ENCODE measurements at regions not wholly inside any gene's neighbourhood (a gene's known extent, or its start where the extent isn't known, plus 50 kb on each side); places are given as distances from the start of the nearest gene placed in this dataset.

DNA sequence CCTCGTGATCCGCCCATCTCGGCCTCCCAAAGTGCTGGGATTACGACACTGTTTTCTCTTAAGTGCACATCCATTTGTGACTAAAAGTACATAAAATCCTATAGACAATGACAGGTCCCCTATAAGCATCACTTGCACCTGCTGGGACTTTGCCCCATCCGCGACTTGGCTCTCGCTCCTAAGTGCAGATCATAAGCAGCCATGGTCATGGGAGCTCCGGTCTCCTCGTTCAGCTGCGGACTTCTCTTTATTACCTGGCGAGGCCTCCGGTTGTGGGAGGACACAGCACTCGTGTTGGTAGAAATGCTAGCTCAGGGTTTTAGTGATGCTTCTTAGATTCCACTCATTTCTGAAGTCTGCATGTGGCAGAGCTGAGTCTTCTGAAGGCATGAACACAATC lies 92.7 kb upstream of the ST6GAL2 start:
- no TSS peak for BruUV-seq (replicated peaks)
- 2% methylated on average over 13 of the region's 13 CpGs for WGBS (ENCODE audit: insufficient coverage, low coverage, missing lambda C conversion rate)
- Histone ChIP-seq H2AFZ (ENCODE audit: low read depth, low read length) (no peak overlapping the region), H3K79me2 (ENCODE audit: control insufficient read depth, insufficient read depth, low read length) (no peaks in the 10 kb centered on the region), H3K4me3 (no peak overlapping the region), H3K9me1 (ENCODE audit: control insufficient read depth, insufficient read depth, low read length) (no peaks in the 10 kb centered on the region), H3K9me3 (replicated peaks; ENCODE audit: control insufficient read depth, insufficient read depth, low read depth, low read length) (no peaks in the 10 kb centered on the region), H3K27ac (ENCODE audit: extremely low read depth, low read depth, low read length) (no peak overlapping the region), H3K36me3 (ENCODE audit: control insufficient read depth, insufficient read depth, low read length) (no peaks in the 10 kb centered on the region), H3K27me3 (ENCODE audit: control insufficient read depth in 2 of 2, insufficient read depth in 2 of 2, low read length in 2 of 2) (no peaks in the 10 kb centered on the region), H3K4me2 (ENCODE audit: insufficient read depth, low read length) (no peak overlapping the region), H3K9ac (ENCODE audit: insufficient read depth in 1 of 2, low read depth in 2 of 2, low read length in 2 of 2) (no peak overlapping the region), H3K4me1 (replicated peaks in 1 of 2; ENCODE audit: control insufficient read depth in 2 of 2, insufficient read depth in 2 of 2, low read length in 2 of 2) (no peaks in the 10 kb centered on the region), H4K20me1 (replicated peaks; ENCODE audit: control insufficient read depth, insufficient read depth, low read length) (no peaks in the 10 kb centered on the region)
- DNase-seq (ENCODE audit: extremely low read depth in 1 of 4, low spot score in 3 of 4) (no peak), FAIRE-seq (no peak), ATAC-seq (no peak)
- TF ChIP-seq, protein P1, sequence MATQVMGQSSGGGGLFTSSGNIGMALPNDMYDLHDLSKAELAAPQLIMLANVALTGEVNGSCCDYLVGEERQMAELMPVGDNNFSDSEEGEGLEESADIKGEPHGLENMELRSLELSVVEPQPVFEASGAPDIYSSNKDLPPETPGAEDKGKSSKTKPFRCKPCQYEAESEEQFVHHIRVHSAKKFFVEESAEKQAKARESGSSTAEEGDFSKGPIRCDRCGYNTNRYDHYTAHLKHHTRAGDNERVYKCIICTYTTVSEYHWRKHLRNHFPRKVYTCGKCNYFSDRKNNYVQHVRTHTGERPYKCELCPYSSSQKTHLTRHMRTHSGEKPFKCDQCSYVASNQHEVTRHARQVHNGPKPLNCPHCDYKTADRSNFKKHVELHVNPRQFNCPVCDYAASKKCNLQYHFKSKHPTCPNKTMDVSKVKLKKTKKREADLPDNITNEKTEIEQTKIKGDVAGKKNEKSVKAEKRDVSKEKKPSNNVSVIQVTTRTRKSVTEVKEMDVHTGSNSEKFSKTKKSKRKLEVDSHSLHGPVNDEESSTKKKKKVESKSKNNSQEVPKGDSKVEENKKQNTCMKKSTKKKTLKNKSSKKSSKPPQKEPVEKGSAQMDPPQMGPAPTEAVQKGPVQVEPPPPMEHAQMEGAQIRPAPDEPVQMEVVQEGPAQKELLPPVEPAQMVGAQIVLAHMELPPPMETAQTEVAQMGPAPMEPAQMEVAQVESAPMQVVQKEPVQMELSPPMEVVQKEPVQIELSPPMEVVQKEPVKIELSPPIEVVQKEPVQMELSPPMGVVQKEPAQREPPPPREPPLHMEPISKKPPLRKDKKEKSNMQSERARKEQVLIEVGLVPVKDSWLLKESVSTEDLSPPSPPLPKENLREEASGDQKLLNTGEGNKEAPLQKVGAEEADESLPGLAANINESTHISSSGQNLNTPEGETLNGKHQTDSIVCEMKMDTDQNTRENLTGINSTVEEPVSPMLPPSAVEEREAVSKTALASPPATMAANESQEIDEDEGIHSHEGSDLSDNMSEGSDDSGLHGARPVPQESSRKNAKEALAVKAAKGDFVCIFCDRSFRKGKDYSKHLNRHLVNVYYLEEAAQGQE (IDR thresholded peaks at IDR 0.05; ENCODE audit: borderline replicate concordance): no peak
- TF ChIP-seq, protein P1 (CRISPR knock-in tag; IDR thresholded peaks at IDR 0.05; ENCODE audit: low read depth): no peak
- TF ChIP-seq ZNF384 (IDR thresholded peaks at IDR 0.05; ENCODE audit: low read depth, low read length): no peak
- no peak for TF ChIP-seq ZNF143 (CRISPR knock-in tag; IDR thresholded peaks at IDR 0.05)
- TF ChIP-seq HIVEP1 (CRISPR knock-in tag; IDR thresholded peaks at IDR 0.05): no peak
- in situ Hi-C loops (cut with MboI) (no loop called here), intact Hi-C loops (cut with micrococcal nuclease) (no loop called here)
- CTCF ChIA-PET (ENCODE audit: low intra/inter-chr PET ratio): no interaction called here
- POLR2A ChIA-PET: no interaction called here

All from K562 (cell line).